Suprapubic skin (tissue), 4 donors: ENCODE measurements at regions not wholly inside any gene's neighbourhood (a gene's known extent, or its start where the extent isn't known, plus 50 kb on each side); places are given as distances from the start of the nearest gene placed in this dataset.

Source experiments
- DNase-seq, 2 donors: peaks; one replicate each; pipeline ENCODE4 v3.0.0-alpha.2; 2019; ENCODE audit warnings: low spot score in 2 of 2
- H3K27ac ChIP-seq: fragments of 200-600 bp; sonication (generic); one replicate; pipeline ENCODE4 v1.5.1; 2019
- H3K27me3 ChIP-seq: fragments of 200-600 bp; sonication (generic); one replicate; pipeline ENCODE4 v1.5.1; 2019
- H3K36me3 ChIP-seq: fragments of 200-600 bp; sonication (generic); one replicate; pipeline ENCODE4 v1.5.1; 2019
- H3K4me1 ChIP-seq: fragments of 200-600 bp; sonication (generic); one replicate; pipeline ENCODE4 v1.5.1; 2019
- H3K4me3 ChIP-seq: fragments of 200-600 bp; sonication (generic); one replicate; pipeline ENCODE4 v1.5.1; 2019; ENCODE audit warnings: mild to moderate bottlenecking
- H3K9me3 ChIP-seq: fragments of 200-600 bp; sonication (generic); one replicate; pipeline ENCODE4 v1.5.1; 2019
- EP300 ChIP-seq: sonication (generic); formaldehyde crosslinking; IDR thresholded peaks from one replicate; pipeline ENCODE4 v1.6.1; 2017; ENCODE audit warnings: antibody characterized with exemption
- POLR2A ChIP-seq, 2 donors: fragments of 450-650 bp; IDR thresholded peaks; one replicate each; pipeline ENCODE4 v1.6.1; 2017; ENCODE audit warnings: antibody characterized with exemption in 2 of 2, mild to moderate bottlenecking in 2 of 2, moderate library complexity in 2 of 2
- POLR2AphosphoS5 ChIP-seq, 3 donors: sonication (generic); formaldehyde crosslinking; IDR thresholded peaks; one replicate each; pipeline ENCODE4 v1.6.1; 2017; ENCODE audit warnings: antibody characterized with exemption in 3 of 3
- WGBS: methylation state at CpG from one replicate; pipeline ENCODE4 v1.1.5; 2018; 5-methylcytosine and 5-hydroxymethylcytosine counted together
- TF ChIP-seq, protein P1 (sequence below), 2 donors: fragments of 200-600 bp in 1 of 2; fragments of 450-650 bp in 1 of 2; sonication (generic) in 1 of 2; IDR thresholded peaks; one replicate each; pipeline ENCODE4 v1.5.1; 2016 to 2019; ENCODE audit warnings: antibody characterized with exemption in 2 of 2, mild to moderate bottlenecking in 1 of 2, moderate library complexity in 1 of 2

DNA sequence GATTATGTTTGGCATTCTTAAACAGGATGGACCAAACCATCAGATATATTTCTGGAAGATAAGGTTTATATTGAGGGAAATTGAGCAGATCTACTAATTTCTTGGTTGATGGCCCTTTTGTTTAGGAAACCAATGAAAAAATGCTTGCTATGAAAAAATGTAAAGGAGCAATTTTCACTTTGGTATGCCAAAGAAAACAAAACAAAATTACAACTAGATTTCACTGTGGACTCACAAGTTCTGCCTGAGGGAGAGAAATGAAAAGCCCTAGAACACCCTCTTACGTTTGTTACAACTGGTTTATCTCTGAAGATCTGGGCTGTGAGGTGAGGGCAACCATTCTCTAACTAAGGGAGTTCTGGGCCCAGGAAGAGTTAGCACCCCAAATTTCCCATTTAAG, 122.5 kb upstream of the IL15 start:
- Histone ChIP-seq H3K4me3 (no peak overlapping the region), H3K4me1 (no peaks in the 10 kb centered on the region), H3K27ac (no peak overlapping the region), H3K9me3 (no peaks in the 10 kb centered on the region), H3K27me3 (no peaks in the 10 kb centered on the region), H3K36me3 (no peaks in the 10 kb centered on the region)
- TF ChIP-seq, protein P1, sequence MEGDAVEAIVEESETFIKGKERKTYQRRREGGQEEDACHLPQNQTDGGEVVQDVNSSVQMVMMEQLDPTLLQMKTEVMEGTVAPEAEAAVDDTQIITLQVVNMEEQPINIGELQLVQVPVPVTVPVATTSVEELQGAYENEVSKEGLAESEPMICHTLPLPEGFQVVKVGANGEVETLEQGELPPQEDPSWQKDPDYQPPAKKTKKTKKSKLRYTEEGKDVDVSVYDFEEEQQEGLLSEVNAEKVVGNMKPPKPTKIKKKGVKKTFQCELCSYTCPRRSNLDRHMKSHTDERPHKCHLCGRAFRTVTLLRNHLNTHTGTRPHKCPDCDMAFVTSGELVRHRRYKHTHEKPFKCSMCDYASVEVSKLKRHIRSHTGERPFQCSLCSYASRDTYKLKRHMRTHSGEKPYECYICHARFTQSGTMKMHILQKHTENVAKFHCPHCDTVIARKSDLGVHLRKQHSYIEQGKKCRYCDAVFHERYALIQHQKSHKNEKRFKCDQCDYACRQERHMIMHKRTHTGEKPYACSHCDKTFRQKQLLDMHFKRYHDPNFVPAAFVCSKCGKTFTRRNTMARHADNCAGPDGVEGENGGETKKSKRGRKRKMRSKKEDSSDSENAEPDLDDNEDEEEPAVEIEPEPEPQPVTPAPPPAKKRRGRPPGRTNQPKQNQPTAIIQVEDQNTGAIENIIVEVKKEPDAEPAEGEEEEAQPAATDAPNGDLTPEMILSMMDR (IDR thresholded peaks at IDR 0.05) = no peak
- TF ChIP-seq POLR2AphosphoS5 (IDR thresholded peaks at IDR 0.05) (no peak), EP300 (no peak), POLR2A (IDR thresholded peaks at IDR 0.05) (no peak)
- no peak for DNase-seq
- 65% methylated on average over 1 of the region's 1 CpG for WGBS

DNA sequence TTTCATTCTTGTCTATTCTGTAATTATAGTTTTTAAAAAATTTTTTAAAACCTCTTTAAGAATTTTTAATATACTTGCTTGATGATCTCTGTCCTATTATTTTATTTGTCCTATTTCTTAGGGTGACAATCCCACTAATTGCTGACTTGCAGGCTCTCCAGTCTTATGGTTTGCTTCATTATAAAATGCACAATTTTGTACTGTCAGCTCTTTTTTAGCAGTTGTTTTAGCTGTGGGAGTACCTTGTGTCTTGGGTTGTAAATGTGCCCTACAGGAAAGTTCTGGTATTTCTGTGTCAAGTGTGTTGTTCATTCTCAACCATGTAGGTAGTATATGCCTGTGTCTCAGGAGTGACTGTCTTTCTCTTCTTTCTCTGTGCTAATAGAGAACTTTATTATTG, 118.2 kb upstream of the IL15 start:
- Histone ChIP-seq H3K27me3 (no peaks in the 10 kb centered on the region), H3K4me1 (no peaks in the 10 kb centered on the region), H3K27ac (no peak overlapping the region), H3K36me3 (no peaks in the 10 kb centered on the region), H3K9me3 (no peaks in the 10 kb centered on the region), H3K4me3 (no peak overlapping the region)
- no peak for DNase-seq
- TF ChIP-seq POLR2A (IDR thresholded peaks at IDR 0.05) = no peak

DNA sequence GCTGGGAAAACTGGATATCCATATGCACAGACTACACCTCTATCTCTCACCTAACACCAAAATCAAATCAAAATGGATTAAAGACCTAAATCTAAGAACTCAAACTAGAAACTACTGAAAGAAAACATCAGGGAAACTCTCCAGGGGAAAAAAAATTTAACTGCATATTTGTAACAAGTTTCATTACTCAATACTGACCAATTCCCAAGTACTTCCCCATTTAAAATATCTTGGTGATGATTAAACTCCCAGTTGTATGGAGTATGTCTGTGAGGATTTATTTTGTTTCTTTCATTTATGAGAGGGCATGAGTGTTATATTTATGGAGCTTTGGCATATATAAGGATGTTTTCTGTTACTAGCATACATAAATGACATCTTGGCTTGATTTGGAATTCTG, 112.3 kb upstream of the IL15 start:
- DNase-seq = no peak
- H3K27me3 ChIP-seq = no peaks in the 10 kb centered on the region
- H3K4me3 ChIP-seq = no peak overlapping the region
- H3K4me1 ChIP-seq = no peaks in the 10 kb centered on the region
- H3K9me3 ChIP-seq = peaks cover 5% of the 10 kb centered on the region
- no peak overlapping the region for H3K27ac ChIP-seq
- no peaks in the 10 kb centered on the region for H3K36me3 ChIP-seq
- TF ChIP-seq POLR2A (IDR thresholded peaks at IDR 0.05) (no peak), EP300 (no peak)
- TF ChIP-seq, protein P1 (IDR thresholded peaks at IDR 0.05) = no peak

DNA sequence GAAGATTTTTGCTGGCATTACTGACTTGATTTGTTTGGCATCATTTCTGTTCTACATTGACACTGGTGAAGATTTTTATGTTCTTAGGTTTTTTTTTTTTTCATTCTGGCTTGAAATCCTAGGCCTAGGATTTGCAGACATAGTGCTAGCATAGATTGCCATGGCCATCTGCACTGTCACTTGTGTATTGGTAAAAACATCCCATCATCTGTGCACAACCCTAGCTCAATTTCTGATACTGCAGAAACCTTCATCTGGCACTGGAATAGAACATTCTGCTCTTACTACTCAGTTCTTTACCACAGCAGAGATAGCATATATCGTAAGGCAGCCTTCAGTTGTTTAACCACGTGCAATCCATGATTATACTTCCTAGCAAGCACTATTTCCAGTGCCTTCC, 111.5 kb upstream of the IL15 start:
- Histone ChIP-seq H3K27ac (no peak overlapping the region), H3K4me3 (no peak overlapping the region), H3K36me3 (no peaks in the 10 kb centered on the region), H3K4me1 (no peaks in the 10 kb centered on the region), H3K27me3 (no peaks in the 10 kb centered on the region), H3K9me3 (peaks cover 5% of the 10 kb centered on the region)
- DNase-seq = no peak
- WGBS = 81% methylated on average over 2 of the region's 2 CpGs
- no peak for TF ChIP-seq POLR2AphosphoS5 (IDR thresholded peaks at IDR 0.05)
- TF ChIP-seq EP300 = no peak
- TF ChIP-seq POLR2A (IDR thresholded peaks at IDR 0.05) = no peak
- TF ChIP-seq, protein P1 (IDR thresholded peaks at IDR 0.05) = no peak

DNA sequence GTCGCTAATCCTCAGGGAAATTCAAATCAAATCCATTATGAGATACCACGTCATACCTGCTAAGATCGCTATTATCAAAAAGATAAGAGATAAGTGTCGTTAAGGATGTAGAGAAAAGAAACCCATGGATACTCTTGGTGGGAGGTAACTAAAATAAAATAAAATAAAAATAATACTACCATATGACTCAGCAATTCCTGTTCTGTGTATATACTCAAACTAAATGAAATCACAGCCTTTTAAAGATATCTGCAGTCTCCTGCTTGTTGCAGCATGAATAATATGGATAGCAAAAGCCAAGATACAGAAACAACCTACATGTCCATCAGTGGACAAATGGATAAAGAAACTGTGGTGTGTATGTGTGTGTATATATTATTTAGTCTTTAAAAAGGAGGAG, 105.8 kb upstream of the IL15 start:
- Histone ChIP-seq H3K27me3 (no peaks in the 10 kb centered on the region), H3K36me3 (no peaks in the 10 kb centered on the region), H3K27ac (no peak overlapping the region), H3K4me1 (no peaks in the 10 kb centered on the region), H3K4me3 (no peak overlapping the region), H3K9me3 (peaks cover 9% of the 10 kb centered on the region)
- TF ChIP-seq POLR2A (IDR thresholded peaks at IDR 0.05) (no peak), EP300 (no peak), POLR2AphosphoS5 (IDR thresholded peaks at IDR 0.05) (no peak)
- TF ChIP-seq, protein P1 (IDR thresholded peaks at IDR 0.05) = no peak
- no peak for DNase-seq
- 90% methylated on average over 4 of the region's 4 CpGs for WGBS

DNA sequence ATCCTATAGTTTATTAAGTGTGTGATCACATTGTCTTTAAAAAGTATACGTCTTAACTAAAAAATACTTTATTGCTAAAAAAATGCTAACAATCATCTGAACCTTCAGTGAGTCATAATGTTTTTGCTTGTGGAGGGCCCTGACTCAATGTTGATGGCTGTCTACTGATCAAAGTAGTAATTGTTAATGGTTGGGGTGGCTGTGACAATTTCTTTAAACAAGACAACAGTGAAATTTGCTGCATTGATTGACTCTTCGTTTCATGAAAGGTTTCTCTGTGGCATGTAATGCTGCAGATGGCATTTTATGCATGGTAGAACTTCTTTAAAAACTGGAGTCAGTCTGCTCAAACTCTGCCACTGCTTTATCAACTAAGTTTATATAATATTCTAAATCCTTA, 101.4 kb upstream of the IL15 start:
- TF ChIP-seq, protein P1 (IDR thresholded peaks at IDR 0.05) = no peak
- TF ChIP-seq EP300 = no peak
- no peak for TF ChIP-seq POLR2A (IDR thresholded peaks at IDR 0.05)
- no peak for TF ChIP-seq POLR2AphosphoS5 (IDR thresholded peaks at IDR 0.05)
- Histone ChIP-seq H3K4me3 (no peak overlapping the region), H3K9me3 (peaks cover 19% of the 10 kb centered on the region), H3K27ac (no peak overlapping the region), H3K27me3 (no peaks in the 10 kb centered on the region), H3K4me1 (no peaks in the 10 kb centered on the region), H3K36me3 (no peaks in the 10 kb centered on the region)
- DNase-seq = no peak
- WGBS = 93% methylated on average over 2 of the region's 2 CpGs
